Peyer's patch (tissue), 4 donors: ENCODE measurements at regions not wholly inside any gene's neighbourhood (a gene's known extent, or its start where the extent isn't known, plus 50 kb on each side); places are given as distances from the start of the nearest gene placed in this dataset.

Source experiments
- CTCF ChIP-seq, 6 experiments: fragments of 450-650 bp in 4 of 6; fragments of 200-600 bp in 2 of 6; sonication (generic) in 1 of 6; IDR thresholded peaks; one replicate each; pipeline ENCODE4 v1.5.1; 2017 to 2019; ENCODE audit warnings: antibody characterized with exemption in 6 of 6, mild to moderate bottlenecking in 3 of 6, moderate library complexity in 1 of 6
- POLR2A ChIP-seq, 2 donors: fragments of 450-650 bp; IDR thresholded peaks; one replicate each; pipeline ENCODE4 v1.5.1; 2017; ENCODE audit warnings: antibody characterized with exemption in 2 of 2, mild to moderate bottlenecking in 2 of 2, moderate library complexity in 2 of 2

- TF ChIP-seq CTCF (IDR thresholded peaks at IDR 0.05) (no peak), POLR2A (IDR thresholded peaks at IDR 0.05) (no peak)
Measured at GRCh38 chr15:36271048-36271447, 308.4 kb upstream of the CDIN1 start.
